Fibroblast of skin of left biceps (primary cell): ENCODE measurements at regions not wholly inside any gene's neighbourhood (a gene's known extent, or its start where the extent isn't known, plus 50 kb on each side); places are given as distances from the start of the nearest gene placed in this dataset.
"Not testable (repeated sequence)": the region's sequence is repeated elsewhere in the genome, so short reads cannot be mapped to it uniquely, and the experiment has no call there.

Source experiments
- DNase-seq, 2 experiments: peaks; one replicate each; pipeline ENCODE4 v3.0.0-alpha.2; 2013; ENCODE audit warnings: low read depth in 2 of 2

DNA sequence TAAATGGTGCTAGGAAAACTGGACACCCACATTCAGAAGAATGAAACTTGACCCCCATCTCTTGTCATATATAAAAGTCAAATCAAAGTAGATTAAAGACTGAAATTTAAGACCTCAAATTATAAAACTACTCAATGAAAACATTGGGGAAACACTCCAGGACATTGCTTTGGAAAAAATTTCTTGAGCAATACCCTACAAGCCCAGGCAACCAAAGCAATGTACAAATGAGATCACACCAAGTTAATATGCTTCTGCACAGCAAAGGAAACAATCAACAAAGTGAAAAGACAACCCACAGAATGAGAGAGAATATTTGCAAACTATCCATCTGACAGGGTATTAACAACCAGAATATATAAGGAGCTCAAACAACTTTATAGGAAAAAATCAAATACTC is 407.9 kb upstream of the BTBD3 start:
- DNase-seq, result no peak

DNA sequence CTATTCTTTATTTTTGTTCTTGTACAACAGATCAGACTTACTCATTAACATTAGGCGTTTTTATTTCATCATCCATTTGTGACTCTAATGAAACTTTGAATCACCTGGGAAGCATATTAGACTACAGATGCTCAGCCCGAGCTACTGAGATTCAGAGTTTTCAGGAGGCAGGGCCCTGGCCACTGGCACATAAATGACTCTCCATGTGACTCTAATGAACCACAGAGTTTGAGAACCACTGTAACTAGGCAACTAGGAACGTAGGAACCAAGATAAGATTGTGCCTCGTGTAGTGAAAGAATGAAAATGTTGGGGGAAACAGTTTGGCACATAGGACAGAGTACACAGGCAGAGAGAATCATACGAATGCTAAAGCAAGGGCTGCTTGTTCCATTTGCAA is 405.9 kb upstream of the BTBD3 start:
- DNase-seq, result no peak

DNA sequence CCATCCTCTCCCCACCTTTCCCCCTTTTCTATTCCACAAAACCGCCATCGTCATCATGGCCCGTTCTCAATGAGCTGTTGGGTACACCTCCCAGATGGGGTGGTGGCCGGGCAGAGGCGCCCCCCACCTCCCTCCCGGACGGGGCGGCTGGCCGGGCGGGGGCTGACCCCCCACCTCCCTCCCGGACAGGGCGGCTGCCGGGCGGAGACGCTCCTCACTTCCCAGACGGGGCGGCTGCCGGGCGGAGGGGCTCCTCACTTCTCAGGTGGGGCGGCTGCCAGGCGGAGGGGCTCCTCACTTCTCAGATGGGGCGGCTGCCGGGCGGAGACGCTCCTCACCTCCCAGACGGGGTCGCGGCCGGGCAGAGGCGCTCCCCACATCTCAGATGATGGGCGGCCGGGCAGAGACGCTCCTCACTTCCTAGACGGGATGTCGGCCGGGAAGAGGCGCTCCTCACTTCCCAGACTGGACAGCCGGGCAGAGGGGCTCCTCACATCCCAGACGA is 404.4 kb upstream of the BTBD3 start:
- DNase-seq, result not testable (repeated sequence)

DNA sequence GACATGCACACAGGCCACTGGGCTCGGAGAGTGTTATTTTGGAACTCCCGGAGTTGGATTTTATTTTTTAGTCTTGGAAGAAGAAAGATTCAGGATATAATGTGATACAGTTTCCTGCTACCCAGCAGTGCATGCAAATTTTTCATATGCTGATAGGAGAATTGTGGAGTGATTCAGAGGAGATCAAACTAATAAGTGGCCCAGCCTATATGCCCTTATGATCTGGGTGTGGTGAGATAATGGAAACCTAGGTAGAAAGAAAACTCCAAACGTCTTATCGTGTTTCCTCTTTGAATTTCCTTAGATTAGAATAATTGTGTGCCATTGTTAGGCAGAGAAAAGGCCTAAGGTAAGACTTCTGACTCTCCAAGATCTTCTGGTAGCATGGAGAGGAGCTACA is 401.2 kb upstream of the BTBD3 start:
- DNase-seq, result no peak

DNA sequence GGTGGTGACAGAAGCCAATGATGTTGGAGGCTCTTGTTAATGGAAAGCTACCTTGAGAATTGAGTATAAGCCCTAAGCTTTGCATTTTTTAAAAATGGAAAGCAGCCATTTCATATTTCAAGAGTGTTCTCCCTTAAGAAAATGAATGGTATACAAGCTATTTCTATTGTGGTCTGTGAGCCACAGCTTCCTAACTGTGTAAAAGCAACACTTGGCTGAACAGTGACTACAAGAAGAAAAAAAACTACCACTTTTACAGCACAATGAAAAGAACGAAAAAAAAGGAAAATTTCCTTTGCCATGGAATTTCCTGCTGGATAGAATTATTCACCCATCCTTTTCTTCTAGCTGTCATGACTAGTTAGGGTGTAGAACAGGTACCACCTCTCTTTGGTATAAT is 397.1 kb upstream of the BTBD3 start:
- no peak for DNase-seq

DNA sequence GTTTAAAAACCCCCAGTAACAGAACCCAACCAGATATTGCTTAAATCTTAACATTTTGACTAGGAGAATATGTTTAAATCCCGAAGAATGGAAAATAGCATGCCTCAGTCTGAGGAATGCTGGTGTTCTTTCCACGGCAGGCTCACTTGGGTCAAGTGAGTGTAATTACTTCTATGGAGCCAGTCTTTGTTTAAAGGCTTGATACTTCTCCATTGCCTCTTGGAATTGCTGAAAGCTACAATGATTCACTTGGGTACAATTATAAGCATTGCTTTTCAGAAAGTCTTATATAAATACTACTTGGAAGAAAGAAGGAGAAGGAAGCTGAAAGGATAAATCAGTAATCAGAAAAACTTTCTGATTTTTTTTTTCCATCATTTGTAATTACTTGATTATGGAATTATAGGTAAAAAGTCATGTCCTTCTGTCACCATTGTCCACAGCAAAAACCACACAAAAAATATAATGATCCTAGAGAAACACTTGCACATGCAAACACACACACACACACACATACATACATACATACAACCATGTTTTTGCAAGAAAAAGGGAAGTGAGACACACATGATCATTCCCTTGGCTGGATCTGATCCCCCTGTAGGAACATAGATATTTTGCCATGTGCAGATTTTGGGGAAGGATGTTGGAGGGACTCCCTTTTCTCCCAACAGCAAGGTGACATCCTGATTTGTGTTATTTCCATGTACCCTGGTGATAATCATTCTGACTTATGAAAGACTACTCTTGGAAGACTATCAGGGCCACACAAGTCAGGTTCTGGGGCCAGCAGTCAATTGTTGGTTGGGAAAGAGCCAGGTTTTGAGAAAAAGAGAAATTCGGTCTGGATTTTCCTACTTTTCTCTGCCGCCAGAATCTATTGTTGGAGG is 396.0 kb upstream of the BTBD3 start:
- DNase-seq, result no peak

DNA sequence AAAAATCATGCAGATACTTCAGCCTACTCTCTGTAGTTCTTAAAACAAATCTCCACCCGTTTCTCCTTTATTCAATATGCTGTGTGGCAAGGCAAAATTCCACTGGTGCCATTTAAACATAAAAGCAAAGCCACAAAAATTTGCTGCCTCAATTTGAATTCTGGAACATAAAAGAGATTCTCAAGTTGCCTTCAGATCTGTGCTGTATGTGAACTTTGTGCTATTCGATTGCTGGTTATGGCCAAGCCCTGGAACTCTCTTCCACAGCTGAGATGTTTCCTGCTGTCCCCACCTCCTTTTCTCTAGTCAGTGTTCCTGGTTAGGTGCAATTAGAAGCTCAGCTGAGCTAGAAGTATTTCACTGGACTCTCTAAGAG is 395.3 kb upstream of the BTBD3 start:
- DNase-seq, result no peak

DNA sequence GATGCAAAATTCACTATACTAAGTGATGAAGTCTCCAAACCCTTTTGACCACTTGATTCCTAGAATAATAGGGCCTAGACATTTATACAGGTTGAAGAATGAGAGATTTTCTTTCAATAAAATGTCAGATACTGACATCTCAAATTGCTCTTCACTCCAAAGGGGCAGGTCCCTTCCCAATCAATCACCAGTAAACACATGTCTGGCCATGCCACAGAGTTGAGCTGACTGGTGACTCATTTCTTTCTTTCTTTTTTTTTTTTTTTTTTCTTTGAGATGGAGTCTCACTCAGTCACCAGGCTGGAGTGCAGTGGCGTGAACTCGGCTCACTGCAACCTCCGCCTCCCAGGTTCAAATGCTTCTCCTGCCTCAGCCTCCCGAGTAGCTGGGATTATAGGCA is 388.6 kb upstream of the BTBD3 start:
- DNase-seq, result no peak

DNA sequence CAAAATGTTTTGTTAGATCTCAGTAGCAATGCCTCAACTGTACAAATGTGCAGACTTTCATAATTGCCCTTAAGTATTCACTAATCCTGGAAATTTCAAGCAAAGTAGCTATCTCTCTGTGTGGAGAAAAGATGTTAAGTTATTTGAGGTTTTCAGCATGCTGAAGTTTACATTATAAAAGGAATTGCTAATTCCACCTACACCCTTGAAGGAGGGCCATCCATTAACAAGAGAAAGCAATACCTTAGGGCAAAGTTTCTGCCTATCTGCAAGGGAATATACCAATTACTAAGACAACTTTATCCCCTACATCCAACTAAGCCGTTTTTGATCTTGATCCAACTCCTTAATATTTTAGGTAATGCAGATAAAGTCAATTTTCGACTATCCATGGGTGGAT is 380.7 kb upstream of the BTBD3 start:
- DNase-seq, result no peak

DNA sequence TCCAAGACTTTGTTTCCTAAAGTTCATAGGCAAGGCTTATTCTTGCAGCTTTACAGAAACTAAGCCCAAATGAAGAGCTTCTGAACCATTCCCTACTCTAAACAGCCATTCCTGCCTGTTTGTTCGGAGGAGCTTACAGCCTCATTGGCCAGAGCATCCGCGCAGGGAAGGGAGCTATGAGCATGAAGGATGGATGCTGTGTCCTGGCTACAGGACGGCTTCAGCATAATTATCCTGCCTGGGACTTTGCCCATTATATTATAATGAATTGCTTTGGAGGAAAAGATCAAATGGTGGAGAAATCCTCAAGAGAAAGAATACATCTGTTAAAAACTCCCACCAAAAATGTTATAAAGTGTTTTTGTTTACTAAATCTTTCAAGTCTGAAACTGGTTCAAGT is 378.2 kb upstream of the BTBD3 start:
- no peak for DNase-seq

DNA sequence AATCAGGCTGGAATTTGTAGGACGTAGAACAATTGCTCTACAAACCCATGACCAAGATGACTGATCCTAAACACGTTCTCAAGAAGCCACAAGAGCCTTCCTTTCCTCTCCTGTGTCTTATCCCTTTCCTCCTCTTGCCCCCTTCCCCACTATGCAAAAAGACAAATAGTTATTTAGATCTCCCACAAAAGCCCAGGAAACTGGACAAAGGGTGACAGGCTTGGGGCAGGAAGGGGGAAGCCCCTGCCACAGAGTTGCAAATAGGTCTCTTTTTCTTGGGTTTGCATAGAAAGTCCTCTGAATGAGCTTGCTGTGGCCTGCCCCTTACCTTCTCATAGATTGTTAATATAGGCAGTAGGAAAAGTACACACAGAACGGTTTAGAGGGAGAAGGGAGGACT is 377.1 kb upstream of the BTBD3 start:
- no peak for DNase-seq

DNA sequence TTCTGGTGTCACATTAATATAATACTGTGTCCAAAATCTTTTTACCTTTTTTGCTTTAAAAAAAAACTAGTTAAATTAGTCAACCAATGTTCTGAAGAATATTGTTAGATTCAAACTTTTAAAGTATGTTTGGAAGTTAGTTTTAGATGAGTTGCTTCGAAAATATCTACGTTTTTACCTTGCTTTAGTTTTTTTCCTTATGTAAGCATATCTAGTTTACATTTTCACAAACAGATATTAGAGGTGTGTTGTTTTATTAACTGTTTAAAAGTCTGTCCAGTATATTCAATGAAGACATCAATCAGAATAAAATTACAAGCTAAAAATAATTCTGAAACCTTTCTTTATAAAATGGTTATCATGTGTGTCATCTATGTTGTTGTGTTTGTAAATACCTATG is 375.0 kb upstream of the BTBD3 start:
- no peak for DNase-seq

DNA sequence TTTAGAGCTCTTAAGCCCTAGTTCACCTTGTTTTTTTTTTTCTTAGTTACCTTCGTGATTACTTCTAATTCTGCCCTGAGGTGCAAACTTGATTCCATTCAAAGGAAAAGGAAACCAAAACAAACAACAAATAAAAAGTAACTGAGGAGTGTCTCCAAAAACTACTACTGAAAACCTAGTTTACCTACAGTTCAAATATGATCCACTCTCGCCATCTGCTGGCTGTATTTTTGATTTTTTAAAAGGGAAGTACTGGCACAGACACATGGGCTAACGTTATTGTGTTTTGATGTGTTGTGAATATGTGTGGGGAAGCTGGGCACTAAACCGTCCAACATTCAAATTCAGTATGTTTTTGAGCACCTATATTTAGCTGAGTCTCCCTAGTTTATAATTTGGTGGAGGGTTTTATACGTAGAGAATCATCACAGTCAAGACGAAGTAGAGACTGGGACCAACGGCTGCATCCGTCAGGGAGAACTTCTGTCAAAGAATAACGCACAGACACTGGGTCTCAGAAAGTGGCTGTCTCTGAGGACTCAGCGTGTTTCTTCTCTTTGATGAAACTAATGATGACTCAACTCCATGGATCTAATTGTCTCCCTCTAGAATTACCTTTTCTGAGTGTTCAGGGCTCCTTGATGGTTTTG is 373.5 kb upstream of the BTBD3 start:
- DNase-seq, result peak; percentile 33 to 39

DNA sequence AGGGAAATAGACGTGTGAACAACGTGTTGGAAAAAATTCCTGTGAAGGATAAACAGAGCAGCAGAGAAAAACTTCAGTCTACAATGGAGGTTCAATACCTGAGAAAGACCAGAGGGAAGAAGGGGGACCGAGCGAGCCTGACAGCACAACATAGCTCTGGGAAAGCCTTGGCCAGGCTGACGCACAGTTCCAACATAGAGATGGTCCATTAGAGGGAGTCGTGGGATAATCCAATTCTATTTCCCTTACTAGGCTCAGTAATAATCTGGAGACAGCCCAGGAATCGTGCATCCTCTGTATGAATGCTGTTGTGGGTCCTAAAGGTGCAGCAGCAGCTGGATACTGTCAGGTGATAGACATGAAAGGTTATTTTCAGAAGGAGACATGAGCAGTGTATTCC is 370.8 kb upstream of the BTBD3 start:
- no peak for DNase-seq

DNA sequence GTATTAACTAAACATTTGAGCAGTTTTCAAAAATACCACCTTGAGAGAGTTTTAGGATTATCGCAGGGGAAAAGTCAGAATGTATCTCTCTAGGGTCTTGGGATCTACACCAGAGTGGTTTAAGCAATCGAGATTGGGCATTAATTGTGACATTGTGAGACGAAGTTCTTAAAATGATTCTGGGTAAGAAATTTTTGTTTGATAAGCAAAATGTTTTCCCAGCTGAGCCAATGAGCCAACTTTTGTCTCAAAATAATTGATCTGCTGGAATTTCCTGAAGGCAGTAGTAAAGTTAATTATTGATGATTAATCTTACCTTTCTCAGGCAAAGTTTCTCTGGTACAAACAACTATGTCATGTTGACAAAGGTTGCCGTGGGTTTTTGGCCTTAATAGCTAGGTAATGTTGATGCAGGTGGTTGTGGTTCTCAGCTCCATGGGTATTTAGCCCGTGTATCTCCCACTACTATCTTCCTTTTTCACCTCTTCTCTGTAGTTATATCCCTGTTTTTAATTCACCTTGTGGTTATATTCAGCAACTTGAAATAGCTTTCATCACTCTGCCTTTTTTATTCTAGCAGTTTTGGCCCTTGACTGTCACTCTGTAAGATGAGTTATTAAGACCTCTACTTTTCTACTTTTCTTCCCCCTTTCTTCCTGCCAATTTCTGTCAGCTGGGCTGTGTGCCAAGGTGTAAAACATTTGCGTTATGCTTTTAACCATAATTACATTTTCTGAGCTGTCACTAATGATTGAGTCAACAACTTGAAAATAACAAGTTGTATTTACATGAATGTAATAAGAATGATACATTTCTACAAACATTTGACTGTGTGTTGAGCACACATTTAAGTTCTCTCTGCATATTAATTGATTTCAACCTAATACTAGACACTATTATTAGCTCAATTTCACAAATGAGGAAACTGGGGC is 368.3 kb upstream of the BTBD3 start:
- no peak for DNase-seq

DNA sequence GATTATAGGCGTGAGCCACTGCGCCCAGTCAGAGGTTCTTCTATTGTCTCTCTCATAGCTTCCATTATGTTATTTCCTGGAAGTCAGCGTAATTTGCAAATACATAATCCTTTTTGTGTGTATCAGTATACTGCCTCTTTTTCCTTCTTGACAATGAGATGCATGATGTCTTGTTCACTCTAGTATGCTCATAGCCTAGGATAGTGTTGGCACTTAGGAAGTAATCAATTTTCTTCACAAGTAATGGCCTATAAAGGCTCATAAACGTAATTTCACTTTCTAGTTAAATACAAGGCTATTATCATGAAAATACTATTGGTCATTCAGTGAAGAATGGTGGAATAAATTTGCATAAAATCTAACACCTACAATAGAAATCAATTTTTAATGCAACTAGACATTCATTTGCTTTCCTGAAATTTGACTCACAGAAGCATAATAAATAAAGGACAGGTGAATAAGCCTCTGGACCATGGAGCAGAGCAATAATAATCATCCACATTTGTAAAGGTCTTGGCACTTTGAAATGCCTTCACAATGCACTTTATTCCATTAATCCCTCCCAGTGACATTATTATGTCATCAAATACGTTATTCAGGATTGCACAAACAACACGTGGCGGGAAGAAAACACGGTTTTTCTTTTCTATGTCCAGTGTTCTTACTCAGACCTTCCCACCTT is 366.9 kb upstream of the BTBD3 start:
- DNase-seq, result no peak

DNA sequence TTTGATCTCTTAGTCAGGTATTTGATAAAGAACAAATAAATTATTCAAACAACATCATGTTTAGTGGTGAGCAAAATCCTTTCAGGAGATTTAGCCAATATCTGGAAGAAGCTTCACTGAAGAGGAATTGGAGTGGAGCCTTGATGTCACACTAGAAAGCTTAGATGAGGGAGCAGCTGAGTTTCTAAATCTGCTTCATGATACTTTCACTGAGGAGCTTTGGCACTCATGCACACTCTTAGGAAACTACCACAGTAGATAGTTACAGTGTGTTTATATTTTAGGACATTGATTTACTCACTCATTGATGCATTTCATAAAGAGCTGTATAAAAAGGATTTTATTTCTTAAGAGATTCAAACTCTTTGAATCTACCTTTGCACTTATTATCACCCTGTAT is 366.2 kb upstream of the BTBD3 start:
- no peak for DNase-seq

DNA sequence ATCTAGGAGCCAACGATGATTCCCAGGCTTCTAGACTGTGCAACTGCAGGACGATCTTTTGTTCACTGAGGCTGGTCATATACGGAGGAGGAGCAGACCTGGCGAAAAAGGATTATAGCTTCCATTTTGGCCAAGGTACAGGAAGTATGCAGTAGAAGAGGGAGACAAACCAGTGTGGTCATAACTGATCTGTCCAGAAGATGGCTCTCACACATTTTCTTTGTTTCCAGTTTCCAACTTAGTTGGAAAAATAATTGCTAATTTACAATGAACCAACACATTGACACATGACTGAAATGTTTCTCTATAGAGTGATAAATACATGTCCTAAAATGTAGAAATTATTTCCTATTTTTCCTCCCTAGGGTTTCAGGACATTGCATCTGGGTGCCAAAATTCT is 364.1 kb upstream of the BTBD3 start:
- DNase-seq, result no peak

DNA sequence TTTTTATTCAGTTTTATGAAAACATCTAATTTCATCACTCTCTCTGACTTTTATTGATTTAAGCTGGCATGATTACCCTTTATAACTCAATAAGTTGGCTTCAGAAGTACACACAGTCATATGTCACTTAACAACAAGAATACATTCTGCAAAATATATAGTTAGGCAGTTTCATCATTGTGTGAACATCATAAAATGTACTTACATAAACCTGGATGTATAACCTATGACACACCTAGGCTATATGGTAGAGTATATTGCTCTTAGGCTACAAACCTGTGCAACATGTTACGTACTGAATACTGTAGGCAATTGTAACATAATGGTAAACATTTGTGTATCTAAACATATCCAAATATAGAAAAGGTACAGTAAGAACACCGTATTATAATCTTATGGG is 362.2 kb upstream of the BTBD3 start:
- no peak for DNase-seq

DNA sequence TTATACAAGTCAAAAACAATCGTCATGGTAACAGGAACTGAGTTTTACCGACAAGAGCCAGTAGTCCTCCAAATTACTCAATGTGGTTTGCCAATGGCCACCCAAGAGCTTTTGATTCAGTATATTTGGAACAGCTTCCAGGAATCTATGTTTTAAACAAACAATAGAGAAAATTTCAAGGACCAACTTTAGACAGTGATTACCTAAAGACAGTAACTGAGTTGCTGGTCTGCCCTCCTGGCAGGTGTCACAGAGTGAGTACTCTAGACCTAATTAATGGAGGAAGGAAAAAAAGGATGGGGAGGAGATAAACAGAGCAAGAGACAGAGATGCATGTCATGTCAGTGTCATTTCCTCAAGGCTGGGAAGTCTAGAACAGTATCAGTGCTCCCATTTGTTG is 361.3 kb upstream of the BTBD3 start:
- DNase-seq, result no peak

DNA sequence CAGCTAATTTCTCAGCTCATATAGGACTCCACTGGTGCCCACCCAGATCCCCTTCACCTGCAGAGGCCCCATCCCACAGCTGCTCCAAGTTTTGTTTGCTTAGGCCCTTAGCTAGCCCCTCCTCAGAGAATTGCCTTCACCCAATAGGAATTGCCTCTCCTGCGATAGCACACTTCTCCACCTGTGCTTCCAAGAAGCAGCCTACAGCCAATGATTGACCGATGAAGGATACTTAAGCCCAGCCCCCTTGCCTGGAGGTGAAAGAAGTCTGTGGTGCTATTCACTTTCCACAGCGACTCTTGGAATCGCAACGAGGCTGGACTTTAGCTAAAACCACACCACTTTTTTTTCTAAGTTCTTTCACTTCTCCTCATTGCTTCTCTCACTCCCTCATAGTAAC is 353.2 kb upstream of the BTBD3 start:
- no peak for DNase-seq

DNA sequence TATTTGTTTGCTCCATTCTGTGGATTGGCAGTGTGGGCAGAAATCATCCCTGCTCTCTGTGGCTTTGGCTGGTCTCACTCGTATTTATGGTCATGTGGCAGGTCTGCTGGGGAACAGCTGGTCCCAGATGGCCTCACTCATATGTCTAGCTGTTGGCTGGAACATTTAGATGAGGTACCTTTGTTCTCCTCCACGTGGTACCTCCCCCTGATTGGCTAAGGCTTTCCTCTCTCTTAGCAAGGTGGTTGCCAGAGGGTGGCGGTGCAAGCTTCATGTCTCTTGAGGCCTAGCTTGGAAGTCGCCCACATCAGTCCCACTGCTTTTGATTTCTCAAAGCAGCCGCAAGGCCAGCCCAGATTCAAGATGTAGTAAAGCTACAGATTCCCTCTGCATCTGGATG is 348.5 kb upstream of the BTBD3 start:
- no peak for DNase-seq
